ENCODE measurements at regions not wholly inside any gene's neighbourhood (a gene's known extent, or its start where the extent isn't known, plus 50 kb on each side); places are given as distances from the start of the nearest gene placed in this dataset.
"Not testable (repeated sequence)": the region's sequence is repeated elsewhere in the genome, so short reads cannot be mapped to it uniquely, and the experiment has no call there.

DNA sequence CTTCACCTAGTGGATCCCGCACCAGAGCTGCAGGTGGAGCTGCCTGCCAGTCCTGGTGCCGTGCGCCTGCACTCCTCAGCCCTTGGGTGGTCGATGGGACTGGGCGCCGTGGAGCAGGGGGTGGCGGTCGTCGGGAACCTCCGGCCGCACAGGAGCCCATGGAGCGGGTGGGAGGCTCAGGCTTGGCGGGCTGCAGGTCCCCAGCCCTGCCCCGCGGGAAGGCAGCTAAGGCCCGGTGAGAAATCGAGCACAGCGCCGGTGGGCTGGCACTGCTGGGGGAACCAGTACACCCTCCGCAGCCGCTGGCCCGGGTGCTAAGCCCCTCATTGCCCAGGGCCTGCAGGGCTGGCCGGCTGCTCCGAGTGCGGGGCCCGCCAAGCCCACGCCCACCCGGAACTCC, 253.2 kb downstream of the MTERF1 start:
- DNase-seq (ENCODE audit: low read depth, low spot score), result not testable (repeated sequence)

DNA sequence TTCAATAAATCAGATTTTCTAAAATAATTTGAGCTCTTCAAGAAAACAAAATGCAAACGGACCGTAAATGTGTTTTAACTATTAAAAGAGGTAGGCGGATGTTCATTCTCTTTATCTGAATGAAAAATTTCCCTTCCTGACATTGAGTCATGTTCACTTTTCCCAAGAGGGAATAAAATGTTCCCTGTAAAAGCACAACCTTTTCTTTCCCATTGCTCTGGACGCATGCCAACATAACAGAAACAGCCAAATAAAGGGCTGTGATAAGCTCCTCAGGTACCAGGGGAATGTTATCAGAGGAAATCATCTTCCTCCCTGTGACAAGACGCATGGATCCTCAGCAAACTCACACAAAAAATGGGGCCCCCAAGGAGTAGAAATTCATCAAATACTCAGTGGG, 251.8 kb downstream of the MTERF1 start:
- DNase-seq (ENCODE audit: low read depth, low spot score), result no peak

DNA sequence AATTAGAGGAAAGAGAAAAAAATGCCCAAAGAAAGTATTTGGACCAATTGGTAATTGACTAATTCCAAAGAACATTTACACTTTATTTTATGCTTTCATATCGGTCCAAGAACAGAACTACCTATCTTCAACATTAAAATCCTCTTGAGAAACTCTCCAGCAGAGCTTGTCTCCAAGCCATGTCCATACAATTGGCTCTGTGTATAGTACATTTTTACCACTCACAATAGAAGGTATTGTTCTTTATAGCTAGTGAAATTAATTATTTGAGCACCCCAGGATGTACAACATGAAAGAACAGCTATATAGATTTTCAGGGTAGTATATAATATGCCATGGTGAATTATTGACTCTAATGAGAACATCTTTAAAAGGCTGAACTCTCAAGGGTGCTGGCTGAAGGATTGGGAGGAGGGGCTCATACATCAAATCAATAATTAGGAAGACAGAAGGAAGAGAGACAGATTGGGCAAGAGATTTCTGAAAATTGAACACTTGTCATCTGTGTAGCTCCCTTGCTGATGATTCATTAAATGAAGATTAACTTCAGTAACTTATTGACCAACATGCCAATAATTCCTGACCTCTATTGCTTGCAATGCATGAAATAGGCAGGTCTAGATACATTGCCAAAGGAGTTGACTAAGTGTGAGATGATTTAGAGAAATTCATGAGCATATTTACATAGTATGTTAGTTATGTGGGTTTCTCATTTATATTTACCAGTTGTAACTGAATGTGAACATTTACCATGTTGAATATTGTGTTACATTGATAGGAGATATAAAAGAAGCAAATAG, 249.7 kb downstream of the MTERF1 start:
- no peak for DNase-seq (ENCODE audit: low read depth, low spot score)

DNA sequence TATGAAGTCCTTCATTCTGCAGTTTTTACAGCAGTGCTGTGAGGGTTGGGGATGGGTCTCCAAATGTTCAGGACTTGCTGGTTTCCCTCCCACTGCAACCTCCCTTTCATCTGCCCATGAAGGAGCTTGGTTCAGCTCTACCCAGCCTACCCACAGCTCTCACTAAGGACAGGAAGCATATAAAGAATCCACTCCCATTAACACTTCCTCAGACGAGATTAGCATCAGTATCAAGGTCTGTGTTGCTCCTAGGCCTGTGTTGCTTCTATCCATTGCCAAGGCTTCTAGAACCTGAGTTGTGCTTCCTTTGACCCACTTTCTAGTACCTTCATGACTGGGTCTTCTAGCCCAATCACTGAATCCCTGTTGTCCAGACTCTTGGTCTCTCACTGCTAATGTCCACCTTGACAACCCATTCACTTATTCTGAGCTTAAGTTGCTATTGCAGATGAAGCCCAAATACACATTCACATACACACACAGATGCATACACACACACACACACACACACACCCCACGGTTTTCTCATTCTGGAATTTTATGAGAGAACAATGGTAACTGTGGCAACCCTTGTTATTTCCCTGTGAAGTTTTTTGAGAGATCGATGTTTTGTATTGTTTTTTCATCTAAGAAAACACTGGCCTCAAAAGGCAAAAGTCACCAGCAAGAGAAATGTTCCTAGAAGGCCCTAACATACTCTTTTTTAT, 248.1 kb downstream of the MTERF1 start:
- DNase-seq (ENCODE audit: low read depth, low spot score), result no peak

DNA sequence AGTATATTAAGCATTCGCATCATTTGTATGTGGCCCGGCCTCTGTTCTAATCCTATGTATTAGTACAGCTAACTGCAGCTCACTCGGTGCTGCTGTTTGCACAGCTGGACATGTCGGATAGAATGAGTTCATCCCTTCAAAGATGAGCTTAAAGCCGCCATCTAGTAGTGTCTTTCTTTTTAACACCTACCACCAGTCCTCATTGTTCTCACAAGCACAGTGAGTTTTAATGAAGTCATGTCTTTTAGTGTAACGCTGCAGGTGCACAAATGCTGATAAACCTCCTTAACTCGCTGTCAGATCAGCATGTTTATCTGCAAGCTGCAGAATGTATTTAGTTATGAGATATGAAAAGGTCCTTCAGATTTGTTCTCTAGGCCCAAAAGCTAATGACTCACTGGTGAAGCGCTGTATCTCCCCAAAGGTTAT, 247.5 kb downstream of the MTERF1 start:
- DNase-seq (ENCODE audit: low read depth, low spot score), result no peak

DNA sequence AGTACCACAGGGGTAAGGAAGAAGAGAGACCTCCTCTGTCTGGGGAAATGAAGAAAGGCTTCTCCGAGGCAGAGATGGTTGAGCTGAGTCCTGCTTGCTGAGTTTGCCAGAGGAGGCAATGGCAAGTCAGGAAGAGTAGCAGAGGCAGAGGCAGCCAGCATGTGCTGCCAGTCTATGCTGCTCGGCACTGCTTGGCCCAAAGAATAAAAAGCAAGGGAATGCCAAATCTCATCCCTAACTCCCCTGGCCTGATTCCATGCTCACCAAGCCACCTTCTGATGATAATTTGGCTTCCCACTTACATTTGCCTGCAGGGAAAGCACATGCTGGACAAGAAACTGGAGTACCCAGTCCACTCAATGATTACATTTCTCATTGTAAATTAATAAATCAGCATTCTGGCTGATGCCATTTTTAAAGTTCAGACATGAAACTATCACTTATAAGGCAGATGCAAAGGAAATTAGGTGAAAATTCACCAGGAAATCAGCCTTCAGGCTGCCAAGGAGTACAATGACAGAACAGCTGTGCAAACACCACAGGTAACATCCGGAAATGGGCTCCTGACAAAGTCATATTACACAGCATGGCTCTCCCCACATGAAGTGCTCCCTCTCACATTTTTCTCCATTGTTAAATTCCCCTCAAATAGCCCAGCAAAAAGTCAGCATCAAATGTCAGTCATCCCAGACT, 245.9 kb downstream of the MTERF1 start:
- no peak for DNase-seq (ENCODE audit: low read depth, low spot score)

DNA sequence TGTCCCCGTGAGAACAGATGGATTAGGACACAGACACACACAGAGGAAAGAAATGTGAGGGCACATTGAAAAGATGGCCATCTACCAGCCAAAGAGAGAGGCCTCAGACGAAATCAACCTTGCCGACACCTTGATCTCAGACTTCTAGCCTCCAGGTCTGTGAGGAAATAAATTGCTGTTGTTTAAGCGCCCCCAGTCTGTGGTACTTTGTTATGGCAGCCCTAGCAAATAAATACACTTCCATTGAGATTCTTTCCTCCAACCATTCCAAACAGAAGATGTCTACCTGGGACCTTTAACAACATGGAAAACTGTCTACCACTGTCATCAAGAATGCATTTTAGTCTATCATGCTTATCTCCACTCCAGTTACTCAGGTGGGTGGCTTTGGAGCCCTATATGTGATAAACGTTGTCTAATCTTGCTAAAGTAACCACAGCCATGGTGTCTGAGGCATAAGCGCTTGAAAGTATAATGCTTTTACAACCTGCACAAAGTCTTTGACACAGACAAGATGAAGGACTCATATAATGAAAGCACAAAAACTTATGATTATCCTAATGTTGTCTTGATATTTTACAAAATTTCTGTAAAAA, 244.3 kb downstream of the MTERF1 start:
- DNase-seq (ENCODE audit: low read depth, low spot score), result peak; percentile 20

DNA sequence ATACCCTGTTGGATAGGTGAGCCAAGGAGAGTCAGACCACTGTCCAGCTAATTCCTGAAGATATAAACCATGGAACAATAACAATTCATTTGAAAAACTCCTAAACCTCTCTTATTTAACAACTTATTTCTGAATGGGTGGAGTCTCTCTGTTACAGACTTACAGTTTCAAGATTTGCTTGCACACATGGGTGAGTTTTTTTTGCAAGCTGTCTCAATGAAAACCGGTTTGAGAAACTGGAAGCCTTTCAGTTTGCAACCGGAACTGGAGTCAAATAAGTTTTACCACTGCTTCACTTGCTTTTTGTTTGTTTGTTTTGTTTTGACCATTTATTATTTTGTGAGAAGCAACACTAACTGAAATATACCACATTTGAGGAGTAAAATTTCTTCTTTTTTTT, 243.8 kb downstream of the MTERF1 start:
- DNase-seq (ENCODE audit: low read depth, low spot score), result no peak

DNA sequence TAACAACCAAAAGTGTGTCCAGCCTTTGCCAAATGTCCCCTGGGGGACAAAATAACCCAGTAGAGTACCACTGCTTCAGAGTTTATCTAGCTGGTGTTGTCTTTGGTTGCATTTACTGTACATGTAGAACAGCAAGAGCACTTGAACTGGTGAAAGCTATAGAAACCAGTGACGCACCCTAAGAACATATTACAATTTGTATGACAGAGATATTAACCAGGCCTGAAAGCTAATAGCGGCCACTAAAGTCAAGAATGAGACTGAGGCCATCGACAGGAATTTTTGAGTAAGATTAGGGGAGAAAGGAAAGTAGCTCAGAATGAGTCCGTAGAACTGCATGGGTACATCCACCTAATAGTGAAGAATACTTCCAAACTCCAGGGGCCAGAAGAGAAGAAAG, 236.2 kb downstream of the MTERF1 start:
- DNase-seq (ENCODE audit: low read depth, low spot score), result no peak

DNA sequence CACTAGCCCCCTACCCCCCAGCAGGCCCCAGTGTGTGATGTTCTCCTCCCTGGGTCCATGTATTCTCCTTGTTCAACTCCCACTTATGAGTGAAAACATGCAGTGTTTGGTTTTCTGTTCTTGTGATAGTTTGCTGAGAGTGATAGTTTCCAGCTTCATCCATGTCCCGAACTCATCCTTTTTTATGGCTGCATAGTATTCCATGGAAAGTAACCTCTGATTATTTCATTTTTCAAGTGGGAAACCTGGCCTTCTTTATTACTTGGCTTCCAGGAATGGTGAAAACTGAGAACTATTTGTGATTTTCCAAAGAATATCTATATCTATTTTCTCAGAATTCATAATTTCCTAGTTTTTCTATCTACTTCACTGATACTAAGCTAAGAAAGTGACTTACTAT, 235.0 kb downstream of the MTERF1 start:
- DNase-seq (ENCODE audit: low read depth, low spot score), result no peak

DNA sequence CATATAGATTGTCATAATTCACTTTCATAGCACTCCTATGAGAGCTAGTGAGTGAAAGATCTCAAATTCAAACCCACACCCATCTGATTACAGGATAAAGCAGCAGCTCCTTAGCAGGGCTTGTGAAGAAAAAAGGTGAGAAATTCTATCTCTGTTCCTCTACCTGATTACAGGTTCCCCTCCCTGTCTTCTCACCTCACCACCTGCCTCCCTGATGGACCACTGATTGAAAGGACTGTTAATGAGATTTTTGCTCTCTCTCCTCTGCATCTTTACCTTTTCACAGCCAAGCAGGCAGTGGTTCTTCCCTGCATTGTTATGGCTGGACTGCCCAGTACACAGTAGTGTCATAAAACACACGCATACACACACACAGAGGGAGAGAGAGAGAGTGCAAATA, 228.5 kb downstream of the MTERF1 start:
- DNase-seq (ENCODE audit: low read depth, low spot score), result no peak

DNA sequence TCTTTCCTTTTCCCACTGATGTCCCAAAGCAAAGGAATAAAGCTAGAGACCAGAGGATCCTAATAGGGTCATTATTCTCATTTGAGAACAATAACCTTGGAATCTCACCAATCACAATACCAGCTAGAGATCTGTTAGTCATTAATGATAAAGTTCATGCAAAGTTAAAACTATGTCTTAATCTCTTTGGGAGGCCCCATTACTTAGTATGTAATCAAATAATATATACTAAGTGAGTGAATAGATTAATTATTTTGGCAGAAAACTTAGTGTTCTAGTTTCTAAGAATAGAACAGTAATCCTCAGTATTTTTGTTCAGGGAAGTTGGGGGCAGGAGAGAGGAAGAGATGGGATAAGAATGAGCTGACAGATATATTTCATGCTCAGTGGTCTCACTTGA, 227.2 kb downstream of the MTERF1 start:
- no peak for DNase-seq (ENCODE audit: low read depth, low spot score)

DNA sequence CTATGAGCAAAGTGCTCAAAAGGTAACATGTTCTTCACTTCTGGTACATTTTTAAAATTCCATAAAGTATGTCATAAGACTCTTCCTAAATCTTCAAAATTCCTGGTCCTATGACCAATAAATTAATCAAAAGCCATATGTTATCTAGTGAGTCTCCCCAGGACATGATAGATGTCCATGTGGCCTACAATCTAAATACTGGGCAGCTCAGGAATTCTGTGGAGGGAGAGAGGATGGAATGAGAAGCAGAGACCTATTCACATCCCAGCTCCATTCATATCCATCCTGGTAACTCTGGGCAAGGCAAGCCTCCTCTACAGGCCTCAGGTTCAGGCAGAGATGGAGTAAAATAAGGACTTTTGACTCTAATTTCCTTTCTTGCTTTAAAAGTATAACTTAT, 224.8 kb downstream of the MTERF1 start:
- DNase-seq (ENCODE audit: low read depth, low spot score), result no peak

DNA sequence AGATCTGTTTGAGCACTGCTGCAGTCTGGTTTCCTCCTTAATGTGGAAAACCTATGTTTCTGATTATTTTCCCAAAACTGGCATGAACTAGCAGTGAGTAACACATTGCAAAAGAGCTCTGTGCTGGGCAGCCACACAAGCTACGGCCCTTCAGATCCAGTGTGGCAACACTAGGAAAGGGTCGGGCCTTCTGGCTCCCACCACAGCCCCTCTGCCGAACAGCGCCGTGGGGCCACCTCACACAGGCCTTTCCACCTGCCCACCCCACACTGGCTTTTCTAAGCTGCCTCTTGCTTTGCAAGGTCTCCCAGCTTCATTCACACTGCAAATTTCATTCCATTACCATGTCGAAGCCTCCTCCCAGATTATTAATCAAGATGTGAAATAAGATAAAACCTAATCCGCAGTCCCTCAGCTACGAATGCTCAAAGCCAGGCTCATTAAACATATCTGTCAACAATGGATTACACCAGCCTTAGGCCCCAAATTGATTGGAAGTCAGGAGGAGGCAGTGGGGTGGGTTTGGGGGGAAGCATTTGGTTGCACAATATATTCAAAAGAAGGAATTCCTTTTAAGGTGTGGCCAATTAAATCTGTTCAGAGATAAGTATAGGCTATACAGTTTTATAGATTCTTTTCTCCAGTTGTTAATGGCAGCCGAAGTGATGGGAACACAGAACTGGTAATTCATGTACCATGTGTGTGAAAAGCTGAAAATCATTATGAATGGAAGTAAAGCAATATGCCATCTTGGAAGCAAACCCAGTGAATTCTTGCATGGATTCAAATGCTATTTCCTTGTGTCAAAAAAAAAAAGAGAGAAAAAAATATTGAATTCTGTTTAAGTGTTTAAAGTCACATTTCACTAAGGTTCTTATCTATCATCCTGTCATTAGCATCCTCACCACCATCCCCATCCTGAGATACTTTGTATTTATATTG, 223.7 kb downstream of the MTERF1 start:
- DNase-seq (ENCODE audit: low read depth, low spot score), result no peak

DNA sequence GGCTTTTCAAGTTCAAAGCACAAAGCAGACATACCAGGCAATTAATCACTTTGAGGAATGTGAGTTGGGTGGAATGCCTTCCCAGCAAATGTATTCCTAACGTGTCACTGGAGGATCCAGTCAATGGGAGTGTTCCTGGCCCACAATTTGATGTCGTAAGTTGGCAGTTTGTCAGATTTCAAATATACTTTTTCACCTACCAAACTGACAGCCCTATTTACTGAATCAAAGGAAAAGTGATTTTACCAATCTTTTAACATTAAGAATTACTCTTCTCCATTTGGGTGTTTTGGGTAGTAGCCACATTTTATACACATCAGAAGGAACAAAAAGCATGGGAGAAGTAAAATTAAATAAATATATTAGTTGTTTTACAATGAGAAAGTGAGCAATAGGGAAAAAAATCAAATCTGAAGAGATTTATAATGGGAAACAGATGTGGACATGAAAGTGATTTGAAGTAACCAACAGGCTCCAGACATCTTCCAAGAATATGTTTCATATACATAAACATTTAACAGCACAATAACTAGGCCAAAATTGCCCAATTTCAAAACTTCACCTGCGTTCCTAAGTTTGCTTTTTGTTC, 222.9 kb downstream of the MTERF1 start:
- DNase-seq (ENCODE audit: low read depth, low spot score), result no peak

DNA sequence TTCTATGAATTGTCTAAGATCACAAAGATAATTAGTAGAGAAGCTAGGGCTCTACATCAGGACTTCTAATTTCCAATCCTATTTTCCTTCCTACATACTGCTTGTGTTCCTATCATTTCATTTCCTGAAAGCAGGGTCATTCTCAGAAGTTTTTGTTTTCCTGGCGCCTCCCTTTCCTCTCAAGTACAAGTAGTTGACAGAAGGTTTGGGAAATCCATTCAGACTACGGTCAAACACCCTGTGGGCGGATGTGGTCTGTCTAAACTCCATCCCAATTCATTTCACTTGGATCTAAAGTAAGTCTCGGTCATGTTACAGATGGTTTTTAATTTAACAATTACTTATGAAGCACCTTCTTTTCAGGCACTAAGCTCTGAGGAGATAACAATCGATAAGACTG, 221.4 kb downstream of the MTERF1 start:
- DNase-seq (ENCODE audit: low read depth, low spot score), result no peak

DNA sequence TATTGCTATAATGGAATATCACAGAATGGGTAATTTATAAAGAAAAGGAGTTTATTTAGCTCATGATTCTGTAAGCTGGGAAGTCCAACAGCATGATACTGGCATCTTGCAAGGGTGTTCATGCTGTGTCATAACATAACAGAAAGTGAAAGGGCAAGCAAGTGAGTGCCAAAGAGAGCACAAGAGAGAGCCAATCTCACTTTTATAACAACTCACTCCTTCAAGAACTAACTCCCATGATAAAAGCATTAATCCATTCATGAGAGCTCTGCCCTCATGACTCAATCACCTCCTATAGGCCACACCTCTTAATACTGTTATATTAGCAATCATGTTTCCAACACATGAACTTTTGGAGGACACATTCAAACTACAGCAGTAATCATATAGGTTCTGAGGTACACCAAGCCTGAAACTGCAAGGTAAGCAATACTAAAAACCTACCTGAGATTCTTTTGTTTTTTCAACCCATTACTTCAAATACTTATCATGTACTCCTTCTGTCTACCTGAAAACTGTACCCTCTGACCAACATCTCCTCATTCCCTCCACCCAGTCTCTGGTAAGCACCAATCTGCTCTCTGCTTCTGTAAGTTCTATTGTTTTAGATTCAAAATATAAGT, 219.7 kb downstream of the MTERF1 start:
- no peak for DNase-seq (ENCODE audit: low read depth, low spot score)

DNA sequence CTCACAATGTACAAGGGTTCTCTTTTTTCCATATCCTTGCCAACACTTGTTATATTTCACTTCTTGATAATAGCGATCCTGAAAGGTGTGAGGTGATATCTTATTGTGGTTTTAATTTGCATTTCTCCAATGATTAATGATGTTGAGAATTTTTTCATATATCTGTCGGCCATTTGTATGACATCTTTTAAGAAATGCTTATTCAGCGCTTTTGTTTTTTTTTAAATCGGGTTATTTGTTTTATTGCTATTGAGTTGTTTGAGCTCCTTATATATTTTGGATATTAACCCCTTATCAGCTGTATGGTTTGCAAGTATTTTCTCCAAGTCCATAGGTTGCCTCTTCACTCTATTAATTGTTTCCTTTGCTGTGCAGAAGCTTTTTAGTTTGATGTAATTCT, 218.8 kb downstream of the MTERF1 start:
- no peak for DNase-seq (ENCODE audit: low read depth, low spot score)

DNA sequence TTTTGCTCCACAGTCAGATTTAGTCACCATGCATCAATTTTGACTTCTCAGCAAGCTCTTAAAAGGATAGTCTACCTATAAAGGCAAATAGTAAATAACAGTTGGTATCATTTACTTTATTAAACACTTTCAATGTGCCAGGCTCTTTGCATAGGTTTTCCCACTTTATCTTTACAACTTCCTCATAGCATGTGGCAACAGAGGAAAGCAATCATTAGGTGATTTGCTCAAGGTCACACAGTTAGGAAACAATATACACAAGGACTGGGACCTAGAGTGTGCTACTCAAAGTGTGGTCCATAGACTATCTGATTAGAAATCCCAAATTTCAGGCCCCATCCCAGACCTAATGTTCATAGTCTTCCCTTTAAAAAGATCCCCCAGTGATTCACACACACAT, 212.3 kb downstream of the MTERF1 start:
- DNase-seq (ENCODE audit: low read depth, low spot score), result no peak

DNA sequence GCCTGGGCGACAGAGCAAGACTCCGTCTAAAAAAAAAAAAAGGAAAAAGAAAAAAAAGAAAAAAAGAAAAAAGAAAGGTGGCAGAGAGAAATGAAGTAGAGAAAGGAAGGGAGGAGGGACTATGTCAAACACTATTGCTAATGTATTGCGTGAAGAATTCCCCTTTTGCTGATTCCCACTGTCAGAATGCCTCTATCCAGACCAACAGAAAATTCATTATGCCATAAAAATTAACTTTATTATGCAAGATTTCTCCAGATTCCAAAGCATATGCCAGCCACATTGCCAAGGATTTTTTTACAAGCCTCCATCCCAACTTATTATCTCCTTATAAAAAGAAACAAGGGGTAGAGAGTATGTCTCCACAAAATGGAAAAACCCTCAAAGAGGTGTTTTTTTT, 209.3 kb downstream of the MTERF1 start:
- no peak for DNase-seq (ENCODE audit: low read depth, low spot score)

All from iPS DF 19.7 (cell line).